ENCODE measurements at regions not wholly inside any gene's neighbourhood (a gene's known extent, or its start where the extent isn't known, plus 50 kb on each side); places are given as distances from the start of the nearest gene placed in this dataset.

GRCh38 chr5:98605426-98605825, 168.0 kb upstream of the RGMB start:
- CTCF ChIA-PET: no interaction called here
- Mint-ChIP-seq H3K36me3 (ENCODE audit: insufficient read depth, unreplicated experiment) (no peaks in the 10 kb centered on the region), H3K27ac (ENCODE audit: unreplicated experiment) (no peak overlapping the region), H3K27me3 (ENCODE audit: insufficient read depth, unreplicated experiment) (peaks cover 3% of the 10 kb centered on the region), H3K9me3 (ENCODE audit: unreplicated experiment) (peaks cover 19% of the 10 kb centered on the region), H3K4me3 (ENCODE audit: unreplicated experiment) (no peak overlapping the region), H3K4me1 (ENCODE audit: low read depth, unreplicated experiment) (no peaks in the 10 kb centered on the region)
- no TSS peak for BruUV-seq (replicated peaks)
- TF ChIP-seq CTCF (IDR thresholded peaks at IDR 0.05; ENCODE audit: insufficient read depth in 1 of 2, low read depth in 1 of 2, low read length in 1 of 2, severe bottlenecking in 1 of 2, unreplicated experiment in 1 of 2): no peak
- POLR2A ChIA-PET: no interaction called here
- Histone ChIP-seq H3K4me1 (no peaks in the 10 kb centered on the region), H3K4me3 (ENCODE audit: low read depth, low read length) (no peak overlapping the region), H3K9me3 (no peaks in the 10 kb centered on the region), H3K27me3 (replicated peaks; ENCODE audit: control insufficient read depth, insufficient read depth, low read length) (no peaks in the 10 kb centered on the region), H3K36me3 (ENCODE audit: control insufficient read depth, insufficient read depth, low read length) (no peaks in the 10 kb centered on the region)
- no peak for DNase-seq
- intact Hi-C loops (cut with micrococcal nuclease; ENCODE audit: unreplicated experiment): no loop called here

GRCh38 chr5:98606961-98607360, 166.5 kb upstream of the RGMB start:
- no peak for TF ChIP-seq CTCF (IDR thresholded peaks at IDR 0.05; ENCODE audit: insufficient read depth in 1 of 2, low read depth in 1 of 2, low read length in 1 of 2, severe bottlenecking in 1 of 2, unreplicated experiment in 1 of 2)
- peaks cover 3% of the 10 kb centered on the region for H3K27me3 Mint-ChIP-seq (ENCODE audit: insufficient read depth, unreplicated experiment)
- Histone ChIP-seq H3K9me3 (no peaks in the 10 kb centered on the region), H3K27me3 (replicated peaks; ENCODE audit: control insufficient read depth, insufficient read depth, low read length) (no peaks in the 10 kb centered on the region), H3K4me3 (ENCODE audit: low read depth, low read length) (no peak overlapping the region), H3K36me3 (ENCODE audit: control insufficient read depth, insufficient read depth, low read length) (no peaks in the 10 kb centered on the region), H3K4me1 (no peaks in the 10 kb centered on the region)
- no peak for DNase-seq
- POLR2A ChIA-PET: no interaction called here
- intact Hi-C loops (cut with micrococcal nuclease; ENCODE audit: unreplicated experiment): no loop called here
- H3K9me3 Mint-ChIP-seq (ENCODE audit: unreplicated experiment): peaks cover 6% of the 10 kb centered on the region
- no peaks in the 10 kb centered on the region for H3K4me1 Mint-ChIP-seq (ENCODE audit: low read depth, unreplicated experiment)
- no peaks in the 10 kb centered on the region for H3K36me3 Mint-ChIP-seq (ENCODE audit: insufficient read depth, unreplicated experiment)
- BruUV-seq (replicated peaks): no TSS peak
- H3K27ac Mint-ChIP-seq (ENCODE audit: unreplicated experiment): no peak overlapping the region
- H3K4me3 Mint-ChIP-seq (ENCODE audit: unreplicated experiment): no peak overlapping the region
- CTCF ChIA-PET: no interaction called here

GRCh38 chr5:98608052-98608451, 165.4 kb upstream of the RGMB start:
- intact Hi-C loops (cut with micrococcal nuclease; ENCODE audit: unreplicated experiment): no loop called here
- Mint-ChIP-seq H3K36me3 (ENCODE audit: insufficient read depth, unreplicated experiment) (no peaks in the 10 kb centered on the region), H3K4me3 (ENCODE audit: unreplicated experiment) (no peak overlapping the region), H3K9me3 (ENCODE audit: unreplicated experiment) (no peaks in the 10 kb centered on the region), H3K27me3 (ENCODE audit: insufficient read depth, unreplicated experiment) (peaks cover 3% of the 10 kb centered on the region), H3K27ac (ENCODE audit: unreplicated experiment) (no peak overlapping the region), H3K4me1 (ENCODE audit: low read depth, unreplicated experiment) (no peaks in the 10 kb centered on the region)
- DNase-seq: no peak
- no peaks in the 10 kb centered on the region for H3K36me3 ChIP-seq (ENCODE audit: control insufficient read depth, insufficient read depth, low read length)
- TF ChIP-seq CTCF (IDR thresholded peaks at IDR 0.05; ENCODE audit: insufficient read depth in 1 of 2, low read depth in 1 of 2, low read length in 1 of 2, severe bottlenecking in 1 of 2, unreplicated experiment in 1 of 2): no peak
- H3K9me3 ChIP-seq: no peaks in the 10 kb centered on the region
- H3K4me1 ChIP-seq: no peaks in the 10 kb centered on the region
- ChIA-PET CTCF (no interaction called here), POLR2A (no interaction called here)
- no peaks in the 10 kb centered on the region for H3K27me3 ChIP-seq (replicated peaks; ENCODE audit: control insufficient read depth, insufficient read depth, low read length)
- H3K4me3 ChIP-seq (ENCODE audit: low read depth, low read length): no peak overlapping the region
- no TSS peak for BruUV-seq (replicated peaks)
